GM21717 (cell line): ENCODE measurements at regions not wholly inside any gene's neighbourhood (a gene's known extent, or its start where the extent isn't known, plus 50 kb on each side); places are given as distances from the start of the nearest gene placed in this dataset.
"Not testable (repeated sequence)": the region's sequence is repeated elsewhere in the genome, so short reads cannot be mapped to it uniquely, and the experiment has no call there.

Experiments
- ATAC-seq: cut with Tn5 transposase; IDR thresholded peaks from one replicate; pipeline ENCODE4 v1.9.1; 2021; ENCODE audit warnings: mild to moderate bottlenecking, moderate library complexity; ENCODE audit not compliant: unreplicated experiment

DNA sequence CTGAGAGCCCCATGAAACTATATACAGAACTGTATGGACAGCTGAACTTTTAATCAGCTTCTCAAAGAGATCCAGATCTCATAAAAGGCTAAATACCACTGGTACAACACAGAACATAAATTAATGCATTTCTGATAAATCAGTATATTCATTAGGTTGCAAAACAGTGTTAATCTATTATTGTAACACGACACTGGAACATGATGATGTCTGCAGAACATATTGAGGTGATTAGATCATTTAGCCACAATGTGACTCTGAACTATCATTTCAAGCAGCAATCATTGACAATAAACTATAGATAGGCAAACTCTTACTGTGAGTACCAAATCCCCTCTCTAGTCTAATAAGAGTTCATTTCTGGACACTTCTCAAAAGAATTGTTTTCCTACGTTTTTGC lies 50.3 kb downstream of the GASK1B start:
- no peak for ATAC-seq

DNA sequence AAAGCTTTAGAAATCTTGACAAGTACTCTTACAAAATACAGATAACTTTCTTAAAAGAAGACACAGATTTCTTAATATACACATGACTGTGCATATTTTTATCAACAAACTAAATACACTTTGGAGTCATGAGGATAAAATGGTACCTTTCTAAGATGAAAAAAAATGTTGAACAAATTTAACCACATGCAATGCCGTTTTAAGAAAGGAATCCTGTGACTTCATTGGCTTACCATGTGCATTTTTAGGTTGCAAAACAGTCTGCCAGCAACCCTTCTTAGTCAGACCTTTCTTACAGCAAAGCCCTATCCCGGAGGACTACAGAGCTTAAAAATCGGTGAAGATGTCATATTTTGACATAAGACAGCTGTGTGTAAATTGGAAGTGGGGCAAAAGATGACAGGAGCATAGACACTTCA lies 51.7 kb downstream of the GASK1B start:
- no peak for ATAC-seq

DNA sequence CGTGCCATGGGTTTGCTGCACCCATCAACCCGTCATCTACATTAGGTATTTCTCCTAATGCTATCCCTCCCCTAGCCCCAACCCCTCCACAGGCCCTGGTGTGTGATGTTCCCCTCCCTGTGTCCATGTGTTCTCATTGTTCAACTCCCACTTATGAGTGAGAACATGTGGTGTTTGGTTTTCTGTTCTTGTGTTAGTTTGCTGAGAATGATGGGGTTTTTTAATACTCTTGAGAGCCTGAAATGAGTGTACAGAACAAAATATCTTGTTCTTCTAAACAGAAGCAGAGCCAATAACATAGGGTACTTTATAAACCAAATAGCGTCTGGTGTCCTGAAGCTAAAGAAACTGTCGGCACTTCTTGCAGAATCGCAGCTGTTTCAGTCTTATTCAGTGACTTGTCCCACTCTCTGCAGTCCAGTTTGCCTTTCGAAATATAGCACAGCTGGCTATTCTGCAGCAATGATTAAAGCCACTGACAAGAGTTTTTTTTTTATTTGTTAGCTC lies 52.1 kb downstream of the GASK1B start:
- ATAC-seq: not testable (repeated sequence)

DNA sequence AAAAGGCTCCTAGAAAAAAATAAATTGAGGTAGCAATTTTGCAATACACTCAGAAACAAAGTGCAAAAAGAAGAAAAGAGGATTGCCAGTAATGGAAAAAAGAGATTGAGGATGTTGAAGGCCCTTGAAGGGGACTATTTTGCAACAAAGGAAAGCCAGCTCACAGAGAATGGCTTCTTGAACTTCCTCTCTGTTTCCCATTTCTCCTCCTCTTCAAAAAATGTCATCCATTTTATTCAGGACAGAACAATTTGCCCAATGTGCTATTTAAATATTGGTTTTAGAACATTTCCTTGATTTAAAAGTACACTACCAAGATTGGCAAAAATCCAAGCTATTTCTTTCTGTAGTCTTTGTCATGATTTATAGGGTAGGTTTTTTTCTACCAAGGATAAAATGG lies 60.2 kb downstream of the GASK1B start:
- no peak for ATAC-seq

DNA sequence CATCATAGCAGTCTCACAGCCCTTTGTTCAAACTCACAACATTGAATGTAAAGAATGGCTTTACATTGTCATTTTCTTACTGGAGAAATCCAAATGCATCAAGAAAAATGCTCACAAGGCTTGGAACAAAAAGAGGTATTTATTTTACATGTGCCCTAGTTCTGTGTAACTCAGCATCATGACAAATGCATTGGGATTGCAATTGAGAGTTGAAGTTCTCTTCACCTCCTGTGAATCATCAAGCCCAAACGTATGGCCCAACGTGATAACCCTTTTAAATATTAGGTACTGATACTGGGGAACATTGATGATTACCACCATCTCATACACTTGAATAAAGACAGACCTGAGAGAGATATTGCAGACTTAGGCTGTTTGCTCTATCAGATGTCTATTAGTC lies 61.6 kb downstream of the GASK1B start:
- no peak for ATAC-seq

DNA sequence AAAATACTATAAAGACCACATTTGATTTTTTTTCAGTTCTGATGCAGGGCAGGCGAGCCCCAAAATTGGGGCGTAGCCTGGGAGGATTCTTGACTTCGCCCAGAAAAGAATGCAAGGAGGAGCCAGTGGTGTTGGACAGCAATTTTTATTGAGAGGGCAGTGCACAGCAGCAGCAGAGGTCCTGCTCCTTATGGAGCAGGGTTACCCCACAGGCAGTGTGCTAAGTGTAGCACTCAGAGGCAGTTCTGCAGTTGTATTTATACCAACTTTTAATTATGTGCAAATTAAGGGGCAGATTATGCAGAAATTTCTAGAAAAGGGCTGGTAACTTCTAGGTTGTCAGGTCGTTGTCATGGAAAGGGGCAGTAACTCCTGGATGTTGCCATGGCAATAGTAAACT lies 69.9 kb downstream of the GASK1B start:
- no peak for ATAC-seq

DNA sequence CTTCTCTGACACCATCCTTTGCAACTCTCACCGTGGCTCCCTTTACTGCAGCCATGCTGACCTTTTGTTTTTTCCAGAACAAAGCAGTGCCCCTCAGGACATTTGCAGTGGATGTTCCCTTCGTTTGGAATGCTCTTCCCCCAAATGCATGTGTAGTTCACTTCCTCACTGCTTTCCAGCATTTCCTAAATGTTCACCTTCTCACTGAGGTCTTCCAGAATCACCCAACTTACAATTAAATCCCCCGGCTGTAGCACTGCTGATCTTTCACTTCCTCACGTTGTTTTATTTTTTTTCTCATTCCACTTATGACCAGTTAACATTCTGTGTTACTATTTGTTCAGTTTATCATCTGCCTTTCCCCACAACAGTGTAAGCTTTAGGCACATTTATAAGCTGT lies 73.1 kb downstream of the GASK1B start:
- ATAC-seq: no peak

DNA sequence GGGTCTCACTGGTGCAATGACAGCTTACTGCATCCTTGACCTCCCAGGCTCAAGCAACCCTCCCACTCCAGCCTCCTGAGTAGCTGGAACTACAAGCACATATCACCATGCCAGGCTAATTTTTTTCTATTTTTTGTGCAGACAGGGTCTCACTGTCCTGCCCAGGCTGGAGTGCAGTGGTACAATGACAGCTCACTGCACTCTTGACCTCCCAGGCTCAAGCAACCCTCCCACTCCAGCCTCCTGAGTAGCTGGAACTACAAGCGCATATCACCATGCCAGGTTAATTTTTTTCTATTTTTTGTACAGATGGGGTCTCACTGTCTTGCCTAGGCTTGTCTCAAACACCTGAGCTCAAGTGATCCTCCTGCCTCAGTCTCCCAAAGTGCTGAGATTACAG lies 74.0 kb downstream of the GASK1B start:
- ATAC-seq: no peak

DNA sequence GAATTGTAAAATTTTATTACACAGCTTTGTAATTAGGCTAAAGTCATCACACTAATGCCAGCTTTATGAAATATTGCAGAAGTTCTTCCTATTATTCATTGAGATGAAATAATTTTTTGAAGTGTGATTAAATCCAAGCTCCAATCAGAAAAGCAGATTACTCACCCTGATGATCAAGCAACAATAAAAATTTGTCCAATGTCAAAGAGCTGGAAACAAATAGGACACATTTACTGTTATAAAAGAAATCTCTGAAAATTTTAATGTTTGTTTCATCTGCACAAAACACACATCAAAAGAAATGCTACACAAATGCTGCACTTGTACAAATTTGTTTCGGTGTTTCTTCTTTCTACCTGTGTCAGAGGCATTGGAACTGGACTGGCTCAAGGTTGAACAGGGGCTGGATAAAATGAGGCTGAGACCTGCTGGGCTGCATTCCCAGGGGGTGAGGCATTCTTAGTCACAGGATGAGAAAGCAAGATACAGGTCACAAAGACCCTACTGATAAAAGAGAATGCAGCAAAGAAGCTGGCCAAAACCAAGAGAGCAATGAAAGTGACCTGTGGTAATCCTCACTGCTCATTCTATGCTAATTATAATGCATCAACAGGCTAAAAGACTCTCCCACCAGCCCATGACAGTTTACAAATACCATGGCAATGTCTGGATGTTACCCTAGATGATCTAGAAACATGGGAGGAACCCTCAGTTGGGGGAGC lies 78.3 kb downstream of the GASK1B start:
- ATAC-seq: no peak

DNA sequence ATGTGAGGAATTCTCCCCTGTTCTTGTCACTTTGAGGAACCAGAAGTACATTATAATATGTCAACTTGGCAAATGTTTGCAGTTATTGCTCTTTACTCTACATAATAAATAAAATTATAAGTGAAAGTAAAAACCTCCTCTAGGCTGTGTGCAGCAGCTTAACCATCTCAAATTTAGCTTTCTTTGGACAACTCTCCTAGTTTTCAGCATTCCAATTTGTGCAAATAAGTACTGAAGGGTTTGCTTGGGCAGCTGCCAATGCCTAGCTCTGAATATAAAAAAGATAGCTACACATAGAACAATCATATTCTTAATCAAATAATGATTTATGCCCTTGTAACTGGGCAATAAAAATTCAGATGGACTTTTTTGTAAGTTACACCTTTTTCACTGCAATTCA lies 82.5 kb downstream of the GASK1B start:
- no peak for ATAC-seq

DNA sequence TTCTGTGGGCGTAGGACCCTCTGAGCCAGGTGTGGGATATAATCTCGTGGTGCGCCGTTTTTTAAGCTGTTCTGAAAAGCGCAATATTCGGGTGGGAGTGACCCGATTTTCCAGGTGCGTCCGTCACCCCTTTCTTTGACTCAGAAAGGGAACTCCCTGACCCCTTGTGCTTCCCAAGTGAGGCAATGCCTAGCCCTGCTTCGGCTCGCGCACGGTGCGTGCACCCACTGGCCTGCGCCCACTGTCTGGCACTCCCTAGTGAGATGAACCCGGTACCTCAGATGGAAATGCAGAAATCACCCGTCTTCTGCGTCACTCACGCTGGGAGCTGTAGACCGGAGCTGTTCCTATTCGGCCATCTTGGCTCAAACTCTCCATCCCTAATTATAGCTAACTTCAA lies 82.9 kb downstream of the GASK1B start:
- not testable (repeated sequence) for ATAC-seq

DNA sequence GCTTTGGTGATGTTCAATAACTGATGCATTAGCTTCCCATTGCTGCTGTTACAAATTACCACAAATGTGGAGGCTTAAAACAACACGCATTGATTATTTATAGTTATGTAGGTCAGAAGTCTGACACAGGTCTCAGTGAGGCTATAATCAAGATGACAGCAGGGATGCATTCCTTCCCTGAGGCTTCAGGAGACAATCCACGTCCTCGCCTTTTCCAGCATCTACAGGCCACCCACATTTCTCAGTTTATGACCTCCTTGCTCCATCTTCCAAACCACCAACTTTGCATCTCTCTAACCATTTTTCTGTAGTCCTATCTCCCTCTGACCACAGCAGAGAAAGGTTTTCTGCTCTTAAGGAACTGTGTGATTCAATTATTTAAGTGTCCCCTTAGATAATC lies 92.5 kb downstream of the GASK1B start:
- no peak for ATAC-seq

DNA sequence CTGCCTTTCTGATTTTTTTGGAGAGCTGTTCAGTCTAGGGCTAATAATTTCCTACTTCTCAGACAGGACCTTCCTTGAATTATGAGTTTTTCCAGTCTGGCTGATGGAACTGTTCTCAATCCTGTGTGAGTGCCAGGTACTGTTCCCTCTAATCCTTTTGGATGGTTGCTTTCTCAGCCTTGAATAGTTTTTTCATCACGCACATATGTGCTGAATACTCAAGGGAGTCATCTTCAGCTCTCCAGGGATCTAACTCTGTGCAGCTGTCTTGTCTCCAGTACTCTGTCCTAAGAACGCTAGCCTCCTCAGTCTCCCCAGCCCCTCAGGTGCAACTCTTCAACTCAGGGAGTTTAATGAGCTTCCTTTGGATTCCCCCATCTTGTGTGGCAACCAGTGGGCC lies 93.2 kb downstream of the GASK1B start:
- ATAC-seq: no peak

DNA sequence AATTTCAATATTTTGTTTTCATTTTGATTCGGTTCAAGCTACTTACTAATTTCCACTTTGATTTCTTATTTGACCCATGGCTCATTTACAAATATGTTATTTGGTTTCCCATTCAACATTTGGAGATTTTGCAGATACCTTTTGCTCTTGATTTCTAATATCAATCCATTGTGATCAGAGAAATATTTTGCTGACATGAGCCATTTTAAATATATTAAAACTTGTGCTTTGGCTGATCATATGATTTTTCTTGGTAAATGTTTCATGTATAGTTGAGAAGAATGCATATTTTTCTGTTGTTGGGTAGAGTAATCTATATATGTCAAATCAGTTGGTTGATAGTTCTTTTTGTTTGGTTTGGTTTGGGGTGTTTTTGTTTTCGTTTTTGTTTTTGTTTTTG lies 95.0 kb downstream of the GASK1B start:
- no peak for ATAC-seq

DNA sequence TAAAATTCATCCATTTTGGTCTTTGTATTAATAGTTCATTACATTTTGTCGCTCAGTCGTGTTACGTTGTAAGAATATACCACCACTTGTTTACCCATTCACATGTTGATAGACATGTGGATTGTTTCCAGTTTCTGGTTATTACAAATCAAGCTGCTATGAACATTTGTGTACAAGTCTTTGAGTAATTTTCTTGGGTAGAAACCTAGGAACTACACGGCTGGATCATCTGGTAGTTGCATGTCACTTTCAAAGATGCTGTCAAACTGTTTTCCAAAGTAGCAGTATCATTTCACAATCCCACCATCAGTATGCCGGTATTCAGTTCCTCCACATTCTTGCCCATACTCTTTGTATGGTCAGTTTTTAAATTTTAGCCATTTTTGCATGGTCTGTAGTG lies 98.0 kb downstream of the GASK1B start:
- no peak for ATAC-seq

DNA sequence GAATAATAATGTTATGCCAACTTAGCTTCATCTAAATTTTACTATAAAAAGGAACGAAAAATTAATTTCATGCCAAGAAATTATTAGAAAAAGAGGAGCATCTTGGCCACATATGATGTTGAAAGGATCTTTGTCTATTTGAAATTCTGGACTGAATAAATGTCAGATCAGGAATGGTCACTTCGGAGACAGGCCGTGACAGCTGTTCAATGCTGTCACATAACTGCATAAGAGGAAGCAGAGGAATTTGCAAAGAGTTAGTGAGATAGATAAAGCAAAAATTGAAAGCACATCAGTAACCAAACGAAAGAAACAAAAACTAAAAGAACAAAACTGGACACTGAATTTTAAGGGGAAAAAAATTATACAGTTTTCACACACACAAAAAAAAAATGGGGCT lies 100.9 kb downstream of the GASK1B start:
- no peak for ATAC-seq

DNA sequence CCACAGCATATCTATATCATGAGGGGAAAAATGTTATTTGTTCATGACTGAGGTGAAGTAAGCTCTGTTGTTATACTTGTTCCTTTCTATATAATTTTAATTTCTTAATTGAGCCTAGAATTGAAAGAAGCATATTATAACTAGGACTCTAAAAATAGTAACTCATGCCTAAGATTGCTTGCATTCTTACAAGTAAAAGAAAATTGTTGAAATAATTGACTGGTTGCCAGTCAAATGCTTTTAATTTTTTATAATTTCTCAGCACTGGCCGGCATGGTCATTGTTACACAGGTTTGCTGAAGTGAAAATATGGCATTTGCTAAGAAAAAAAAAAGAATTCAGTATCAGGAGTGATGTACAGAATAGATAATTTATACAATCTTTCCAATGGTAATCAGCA lies 104.8 kb downstream of the GASK1B start:
- no peak for ATAC-seq

DNA sequence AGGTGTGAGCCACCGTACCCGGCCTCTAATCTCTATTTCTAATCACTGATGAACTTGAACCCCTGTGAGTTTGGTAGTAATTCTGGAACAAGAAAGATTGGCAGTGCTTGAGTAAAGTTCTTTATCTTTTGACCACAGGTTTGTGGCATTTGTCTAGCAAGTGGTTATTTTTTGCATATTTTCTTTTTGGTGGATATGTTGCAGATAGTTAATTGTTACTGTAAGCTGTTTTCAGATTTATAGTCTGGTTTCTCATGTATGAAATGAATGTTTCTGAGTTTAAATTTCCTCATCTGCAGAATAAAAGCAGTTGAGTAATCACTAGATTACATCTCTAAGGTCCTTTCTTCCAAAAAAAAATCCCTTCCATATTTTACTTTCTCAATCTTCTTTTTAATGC lies 105.2 kb downstream of the GASK1B start:
- no peak for ATAC-seq

DNA sequence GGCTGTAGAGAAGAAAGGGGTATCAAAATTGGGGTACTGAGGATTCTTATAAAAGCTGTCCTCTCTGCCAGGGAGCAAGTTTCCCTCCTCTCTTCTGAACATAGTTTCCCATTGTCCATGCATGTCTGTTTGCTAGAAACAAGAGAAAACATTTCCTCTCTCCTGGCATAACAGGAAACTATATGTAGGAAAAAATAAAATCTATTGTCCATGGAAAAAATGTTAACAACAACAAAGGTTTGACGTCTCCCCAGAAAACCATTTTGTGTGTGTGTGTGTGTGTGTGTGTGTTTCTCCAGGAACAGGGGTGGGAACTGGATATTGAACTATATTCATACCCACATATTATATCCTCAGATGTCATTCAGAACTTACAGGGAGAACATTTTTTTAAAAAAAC lies 107.2 kb downstream of the GASK1B start:
- no peak for ATAC-seq

DNA sequence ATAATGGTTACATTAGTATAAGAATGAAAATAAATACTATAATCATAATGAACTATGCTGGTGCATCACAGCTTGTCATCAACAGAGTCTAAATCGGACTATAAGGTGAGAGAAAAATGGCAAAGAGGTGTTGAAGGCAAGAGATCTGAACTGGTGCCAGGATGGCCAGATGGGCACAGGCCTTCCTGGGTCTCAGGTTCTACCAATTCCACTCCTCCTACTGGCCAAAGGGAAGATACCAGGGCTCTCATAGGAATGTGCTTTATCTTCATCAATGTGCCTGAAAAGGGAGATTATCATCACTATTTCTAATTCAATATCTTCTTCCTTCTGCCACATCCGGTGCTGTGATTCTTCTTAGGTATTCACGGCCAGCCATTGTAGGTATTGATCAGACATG lies 107.6 kb downstream of the GASK1B start:
- no peak for ATAC-seq

DNA sequence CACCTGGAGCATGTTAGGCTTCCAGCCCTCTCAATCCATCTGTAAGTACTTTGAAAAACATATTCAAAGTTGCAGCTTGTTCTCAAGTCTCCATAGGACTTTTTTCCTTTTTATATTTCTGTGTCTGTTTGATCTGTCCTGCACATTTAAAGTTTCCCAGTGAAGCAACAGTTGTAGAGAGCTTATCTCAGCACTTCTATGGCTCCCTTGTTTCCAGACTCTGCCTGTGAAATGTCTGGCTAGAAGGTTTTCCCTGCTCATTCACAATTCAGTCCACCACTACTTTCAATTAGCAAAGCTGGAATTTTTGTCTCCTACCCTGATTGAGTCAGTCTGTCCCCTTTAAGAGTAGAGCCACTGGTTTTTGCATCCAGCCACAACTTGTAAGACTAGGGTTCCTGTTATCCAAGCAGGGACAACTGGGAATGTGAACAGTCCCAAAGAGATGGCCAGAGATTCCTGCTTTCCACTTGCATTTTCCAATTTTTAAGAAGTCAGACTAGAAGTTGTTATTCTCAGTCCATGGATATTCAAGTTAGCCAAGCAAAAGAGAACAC lies 116.1 kb downstream of the GASK1B start:
- no peak for ATAC-seq

DNA sequence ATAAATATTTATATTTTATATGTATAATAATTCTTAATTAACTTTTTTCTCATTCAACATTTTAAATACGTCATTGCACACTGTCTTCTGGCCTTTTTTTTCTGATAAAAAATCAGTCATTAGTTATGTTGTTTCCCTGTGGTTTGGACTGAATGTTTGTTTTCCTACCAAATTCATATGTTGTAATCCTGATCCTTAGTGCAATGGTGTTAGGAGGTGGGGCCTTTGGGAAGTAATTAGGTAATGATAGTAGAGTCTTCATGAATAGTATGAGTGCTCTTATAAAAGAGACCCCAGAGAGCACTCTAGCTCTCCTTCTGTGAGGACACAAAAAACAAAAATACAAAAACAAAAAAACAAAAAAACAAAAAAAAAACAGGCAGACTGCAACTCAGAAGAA lies 117.2 kb downstream of the GASK1B start:
- ATAC-seq: no peak

DNA sequence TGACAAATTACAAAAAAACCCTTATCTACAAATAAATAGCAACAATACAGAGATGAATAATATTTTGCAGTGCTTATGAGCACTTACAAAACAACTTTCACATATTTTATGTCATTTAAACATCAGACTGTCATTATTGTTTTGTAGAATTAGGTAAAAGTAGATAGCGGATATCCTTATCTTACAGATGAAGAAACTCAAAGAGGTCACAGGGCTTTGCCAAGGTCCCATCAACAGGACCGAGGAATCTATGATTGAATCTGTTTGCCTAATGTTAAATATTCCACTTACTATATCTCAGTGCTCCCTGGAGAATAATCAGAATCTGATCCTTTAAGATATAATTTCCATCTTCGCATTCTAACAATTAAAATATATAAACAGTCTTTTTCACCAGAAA lies 119.0 kb downstream of the GASK1B start:
- no peak for ATAC-seq
